Smooth muscle cell (in vitro differentiated cells): ENCODE measurements at regions not wholly inside any gene's neighbourhood (a gene's known extent, or its start where the extent isn't known, plus 50 kb on each side); places are given as distances from the start of the nearest gene placed in this dataset.

Experiments used
- DNase-seq: peaks from one replicate; lab custom pipeline; 2025; ENCODE audit not compliant: unreplicated experiment; lab: John Stamatoyannopoulos, UW
- H2AFZ ChIP-seq: fragments of 200-600 bp; sonication (generic); 2 replicates; pipeline ENCODE4 v1.6.0; 2016; ENCODE audit warnings: antibody characterized with exemption, low read depth, mild to moderate bottlenecking
- H3F3A ChIP-seq: fragments of 200-600 bp; sonication (generic); 2 replicates; pipeline ENCODE4 v1.6.0; 2017; ENCODE audit warnings: antibody characterized with exemption, low read depth
- H3K27ac ChIP-seq: fragments of 200-600 bp; sonication (generic); 2 replicates; pipeline ENCODE4 v1.5.1; 2016; ENCODE audit warnings: low read depth, mild to moderate bottlenecking
- H3K27me3 ChIP-seq: fragments of 200-600 bp; sonication (generic); 2 replicates; pipeline ENCODE4 v1.6.1; 2016; ENCODE audit warnings: low read depth, mild to moderate bottlenecking
- H3K36me3 ChIP-seq: fragments of 200-600 bp; sonication (generic); 2 replicates; pipeline ENCODE4 v1.5.1; 2016; ENCODE audit warnings: low read depth
- H3K4me1 ChIP-seq: fragments of 200-600 bp; sonication (generic); 2 replicates; pipeline ENCODE4 v1.5.1; 2016; ENCODE audit warnings: low read depth
- H3K4me2 ChIP-seq: fragments of 200-600 bp; sonication (generic); 2 replicates; pipeline ENCODE4 v1.6.0; 2016; ENCODE audit warnings: mild to moderate bottlenecking
- H3K4me3 ChIP-seq: fragments of 200-600 bp; sonication (generic); 2 replicates; pipeline ENCODE4 v1.5.1; 2016; ENCODE audit warnings: mild to moderate bottlenecking
- H3K79me2 ChIP-seq: fragments of 200-600 bp; sonication (generic); 2 replicates; pipeline ENCODE4 v1.6.0; 2016; ENCODE audit warnings: low read depth, mild to moderate bottlenecking
- H3K9ac ChIP-seq: fragments of 200-600 bp; sonication (generic); 2 replicates; pipeline ENCODE4 v1.6.0; 2016; ENCODE audit warnings: low read depth
- H3K9me3 ChIP-seq: fragments of 200-600 bp; sonication (generic); replicated peaks from 2 replicates; pipeline ENCODE4 v1.5.1; 2016; ENCODE audit warnings: low read depth
- H4K20me1 ChIP-seq: fragments of 200-600 bp; sonication (generic); 2 replicates; pipeline ENCODE4 v1.6.0; 2016; ENCODE audit warnings: low read depth
- WGBS: methylation state at CpG from one replicate; pipeline ENCODE4 v1.1.7; 2016; ENCODE audit warnings: low lambda C conversion rate; 5-methylcytosine and 5-hydroxymethylcytosine counted together
- TF ChIP-seq, protein P1 (sequence below): fragments of 200-600 bp; sonication (generic); IDR thresholded peaks from 2 replicates; pipeline ENCODE4 v1.5.1; 2017; ENCODE audit warnings: borderline replicate concordance, mild to moderate bottlenecking, antibody characterized with exemption; ENCODE audit not compliant: insufficient read depth, poor library complexity, severe bottlenecking

GRCh38 chr2:57869758-57870344, 176.8 kb upstream of the VRK2 start:
- TF ChIP-seq, protein P1, sequence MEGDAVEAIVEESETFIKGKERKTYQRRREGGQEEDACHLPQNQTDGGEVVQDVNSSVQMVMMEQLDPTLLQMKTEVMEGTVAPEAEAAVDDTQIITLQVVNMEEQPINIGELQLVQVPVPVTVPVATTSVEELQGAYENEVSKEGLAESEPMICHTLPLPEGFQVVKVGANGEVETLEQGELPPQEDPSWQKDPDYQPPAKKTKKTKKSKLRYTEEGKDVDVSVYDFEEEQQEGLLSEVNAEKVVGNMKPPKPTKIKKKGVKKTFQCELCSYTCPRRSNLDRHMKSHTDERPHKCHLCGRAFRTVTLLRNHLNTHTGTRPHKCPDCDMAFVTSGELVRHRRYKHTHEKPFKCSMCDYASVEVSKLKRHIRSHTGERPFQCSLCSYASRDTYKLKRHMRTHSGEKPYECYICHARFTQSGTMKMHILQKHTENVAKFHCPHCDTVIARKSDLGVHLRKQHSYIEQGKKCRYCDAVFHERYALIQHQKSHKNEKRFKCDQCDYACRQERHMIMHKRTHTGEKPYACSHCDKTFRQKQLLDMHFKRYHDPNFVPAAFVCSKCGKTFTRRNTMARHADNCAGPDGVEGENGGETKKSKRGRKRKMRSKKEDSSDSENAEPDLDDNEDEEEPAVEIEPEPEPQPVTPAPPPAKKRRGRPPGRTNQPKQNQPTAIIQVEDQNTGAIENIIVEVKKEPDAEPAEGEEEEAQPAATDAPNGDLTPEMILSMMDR, result no peak
- Histone ChIP-seq H3K9ac (no peak overlapping the region), H3K36me3 (no peaks in the 10 kb centered on the region), H3K4me1 (no peaks in the 10 kb centered on the region), H2AFZ (no peak overlapping the region), H3K27me3 (no peaks in the 10 kb centered on the region), H3F3A (no peaks in the 10 kb centered on the region), H3K4me2 (no peak overlapping the region), H4K20me1 (no peaks in the 10 kb centered on the region), H3K4me3 (no peak overlapping the region), H3K27ac (no peak overlapping the region), H3K9me3 (no peaks in the 10 kb centered on the region), H3K79me2 (no peaks in the 10 kb centered on the region)
- no peak for DNase-seq
- WGBS, result 86% methylated on average over 12 of the region's 12 CpGs

- no peak for DNase-seq
- Histone ChIP-seq H3K4me2 (no peak overlapping the region), H3K4me1 (no peaks in the 10 kb centered on the region), H3K9me3 (no peaks in the 10 kb centered on the region), H3K27me3 (no peaks in the 10 kb centered on the region), H4K20me1 (no peaks in the 10 kb centered on the region), H3K9ac (no peak overlapping the region), H3K27ac (no peak overlapping the region), H3K36me3 (no peaks in the 10 kb centered on the region), H3K4me3 (no peak overlapping the region), H3F3A (no peaks in the 10 kb centered on the region), H2AFZ (no peak overlapping the region), H3K79me2 (no peaks in the 10 kb centered on the region)
- TF ChIP-seq, protein P1, result no peak
These were observed 170.3 kb upstream of the VRK2 start for GRCh38 chr2:57876313-57876712.

DNA sequence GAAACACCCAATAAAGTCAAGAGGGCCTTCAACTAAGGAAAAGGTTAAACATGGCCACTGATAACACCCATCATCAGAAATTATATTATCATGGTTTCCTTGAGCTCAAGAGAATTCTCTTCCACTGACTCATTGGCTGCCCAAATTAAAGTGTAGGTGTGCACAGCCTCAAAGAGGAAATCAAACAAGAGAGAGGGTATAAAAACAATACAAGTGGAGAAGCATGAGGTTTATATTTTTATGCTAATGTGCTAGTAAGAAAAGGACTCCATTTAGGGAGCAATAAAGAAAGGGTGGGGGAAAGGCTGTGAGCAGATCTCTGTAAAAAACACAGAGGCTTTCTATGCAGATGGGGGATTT, 168.8 kb upstream of the VRK2 start:
- no peaks in the 10 kb centered on the region for H4K20me1 ChIP-seq
- no peak overlapping the region for H3K27ac ChIP-seq
- H3K4me1 ChIP-seq, result no peaks in the 10 kb centered on the region
- no peak overlapping the region for H2AFZ ChIP-seq
- H3K27me3 ChIP-seq, result no peaks in the 10 kb centered on the region
- H3K9ac ChIP-seq, result no peak overlapping the region
- H3K9me3 ChIP-seq, result no peaks in the 10 kb centered on the region
- no peaks in the 10 kb centered on the region for H3K79me2 ChIP-seq
- TF ChIP-seq, protein P1, result no peak
- no peaks in the 10 kb centered on the region for H3F3A ChIP-seq
- no peaks in the 10 kb centered on the region for H3K36me3 ChIP-seq
- H3K4me2 ChIP-seq, result no peak overlapping the region
- H3K4me3 ChIP-seq, result no peak overlapping the region
- DNase-seq, result no peak

DNA sequence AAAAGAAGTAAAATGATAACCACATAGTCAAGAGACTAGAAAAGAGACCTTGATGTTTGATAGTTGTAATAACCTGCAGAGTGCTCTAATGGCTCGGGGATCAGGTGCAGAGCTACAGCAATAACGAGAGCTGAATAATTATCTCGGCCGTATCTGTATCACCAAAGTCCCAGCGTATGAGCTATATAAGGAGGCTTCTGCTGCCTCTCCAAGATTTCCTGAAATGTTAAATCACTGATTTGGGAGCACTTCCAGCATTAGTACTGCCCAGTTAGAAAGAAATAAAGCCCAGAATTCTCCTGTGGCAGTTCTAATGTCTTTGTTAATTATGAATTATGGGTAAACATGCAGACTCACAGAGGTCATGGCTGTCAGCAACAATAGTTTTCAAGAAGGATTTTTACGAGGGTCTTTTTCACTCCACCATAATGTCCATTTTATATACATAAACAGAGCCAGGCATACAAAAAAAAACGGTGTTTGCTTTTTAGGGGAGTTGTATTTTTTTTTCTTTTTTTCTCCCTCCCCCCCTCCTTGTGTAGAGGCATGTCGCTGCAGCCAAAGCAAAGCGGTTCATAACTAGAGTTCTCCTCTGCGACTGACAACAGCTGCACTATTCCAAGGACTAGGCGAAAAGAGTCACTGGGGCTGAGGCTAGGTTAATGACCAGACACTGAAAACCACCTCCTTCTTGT, 168.3 kb upstream of the VRK2 start:
- 89% methylated on average over 11 of the region's 11 CpGs for WGBS
- no peaks in the 10 kb centered on the region for H4K20me1 ChIP-seq
- no peak overlapping the region for H3K27ac ChIP-seq
- H3K9me3 ChIP-seq, result no peaks in the 10 kb centered on the region
- no peaks in the 10 kb centered on the region for H3K79me2 ChIP-seq
- no peak overlapping the region for H3K4me3 ChIP-seq
- TF ChIP-seq, protein P1, result no peak
- H3K4me1 ChIP-seq, result no peaks in the 10 kb centered on the region
- no peak overlapping the region for H3K9ac ChIP-seq
- H3K27me3 ChIP-seq, result no peaks in the 10 kb centered on the region
- no peaks in the 10 kb centered on the region for H3F3A ChIP-seq
- no peaks in the 10 kb centered on the region for H3K36me3 ChIP-seq
- H2AFZ ChIP-seq, result no peak overlapping the region
- no peak overlapping the region for H3K4me2 ChIP-seq
- no peak for DNase-seq
